ENCODE measurements at regions not wholly inside any gene's neighbourhood (a gene's known extent, or its start where the extent isn't known, plus 50 kb on each side); places are given as distances from the start of the nearest gene placed in this dataset.

DNA sequence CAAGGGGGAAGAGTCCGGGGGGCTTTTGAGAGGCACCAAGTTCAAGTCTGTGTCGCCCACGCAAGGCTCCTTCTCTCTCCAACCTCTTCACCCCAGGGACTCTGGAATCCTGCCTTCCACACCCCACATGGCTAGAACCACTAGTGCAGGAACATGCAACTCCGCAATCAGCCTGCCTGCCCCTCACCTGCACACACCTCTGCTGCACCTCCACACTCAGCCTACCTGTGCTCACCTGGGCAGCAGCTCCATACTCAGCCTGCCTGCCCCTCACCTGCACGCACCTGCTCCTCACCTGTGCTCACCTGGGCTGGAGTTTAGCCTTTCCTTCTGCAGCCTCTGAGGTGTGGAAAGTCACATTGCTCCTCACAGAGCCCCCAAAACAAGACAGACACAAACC, 277.4 kb downstream of the NDUFA10 start:
- TF ChIP-seq, protein P1, sequence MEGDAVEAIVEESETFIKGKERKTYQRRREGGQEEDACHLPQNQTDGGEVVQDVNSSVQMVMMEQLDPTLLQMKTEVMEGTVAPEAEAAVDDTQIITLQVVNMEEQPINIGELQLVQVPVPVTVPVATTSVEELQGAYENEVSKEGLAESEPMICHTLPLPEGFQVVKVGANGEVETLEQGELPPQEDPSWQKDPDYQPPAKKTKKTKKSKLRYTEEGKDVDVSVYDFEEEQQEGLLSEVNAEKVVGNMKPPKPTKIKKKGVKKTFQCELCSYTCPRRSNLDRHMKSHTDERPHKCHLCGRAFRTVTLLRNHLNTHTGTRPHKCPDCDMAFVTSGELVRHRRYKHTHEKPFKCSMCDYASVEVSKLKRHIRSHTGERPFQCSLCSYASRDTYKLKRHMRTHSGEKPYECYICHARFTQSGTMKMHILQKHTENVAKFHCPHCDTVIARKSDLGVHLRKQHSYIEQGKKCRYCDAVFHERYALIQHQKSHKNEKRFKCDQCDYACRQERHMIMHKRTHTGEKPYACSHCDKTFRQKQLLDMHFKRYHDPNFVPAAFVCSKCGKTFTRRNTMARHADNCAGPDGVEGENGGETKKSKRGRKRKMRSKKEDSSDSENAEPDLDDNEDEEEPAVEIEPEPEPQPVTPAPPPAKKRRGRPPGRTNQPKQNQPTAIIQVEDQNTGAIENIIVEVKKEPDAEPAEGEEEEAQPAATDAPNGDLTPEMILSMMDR (IDR thresholded peaks at IDR 0.05), result no peak
- no peak for TF ChIP-seq POLR2AphosphoS5 (IDR thresholded peaks at IDR 0.05)
